ENCODE measurements at regions not wholly inside any gene's neighbourhood (a gene's known extent, or its start where the extent isn't known, plus 50 kb on each side); places are given as distances from the start of the nearest gene placed in this dataset.
A peak's percentile ranks its signal among the peaks of the same experiment; 100 is the strongest.

GRCh38 chr9:129408535-129409215 is 212.2 kb downstream of the C9orf50 start:
- Mint-ChIP-seq H3K4me1 (ENCODE audit: insufficient read depth, unreplicated experiment) (peaks cover 6% of the 10 kb centered on the region), H3K36me3 (ENCODE audit: insufficient read depth, unreplicated experiment) (no peaks in the 10 kb centered on the region), H3K9me3 (ENCODE audit: unreplicated experiment) (peaks cover 11% of the 10 kb centered on the region), H3K4me3 (ENCODE audit: unreplicated experiment) (no peak overlapping the region), H3K27ac (ENCODE audit: low read depth, unreplicated experiment) (no peak overlapping the region), H3K27me3 (ENCODE audit: insufficient read depth, unreplicated experiment) (no peaks in the 10 kb centered on the region)
- ChIA-PET POLR2A (interaction anchor here (1.1 kb wide), 2 partner anchors 25 to 231 kb away, joined by 3 to 4 read pairs; partner anchors contain the start of gene IER5L), CTCF (interaction anchor here (0.7 to 0.8 kb wide), 2 partner anchors 216 to 267 kb away, joined by 3 read pairs; no protein-coding TSS in a partner anchor)
- intact Hi-C loops (cut with micrococcal nuclease): no loop called here
- no peak for DNase-seq (ENCODE audit: unreplicated experiment)
- no peak for TF ChIP-seq CTCF (IDR thresholded peaks at IDR 0.05; ENCODE audit: unreplicated experiment)
- no TSS peak for BruUV-seq (replicated peaks)

DNA sequence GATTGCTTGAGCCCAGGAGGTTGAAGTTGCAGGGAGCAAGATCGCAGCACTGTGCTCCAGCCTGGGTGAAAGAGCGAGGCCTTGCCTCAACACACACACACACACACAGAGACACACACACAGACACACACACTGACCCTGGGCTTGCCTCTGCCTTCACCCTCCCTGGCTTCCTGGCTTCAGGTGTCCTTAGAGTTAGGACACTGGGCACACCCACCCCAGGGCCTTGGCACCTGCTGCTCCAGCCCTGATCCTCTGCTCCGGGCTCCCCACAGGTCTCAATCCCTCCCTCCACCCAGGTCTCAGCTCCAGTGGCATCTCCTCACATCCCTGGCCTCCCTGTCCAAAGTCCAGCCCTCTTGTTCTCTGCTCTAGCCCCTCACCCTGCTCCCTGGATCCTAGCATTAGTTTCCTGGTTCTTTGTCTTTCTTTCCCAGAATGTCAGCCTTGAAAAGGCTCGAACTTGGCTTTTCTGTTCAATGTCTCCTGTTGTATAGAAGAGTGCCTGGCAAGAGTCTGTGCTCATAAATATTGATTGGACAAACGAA is 212.9 kb downstream of the C9orf50 start:
- no peak for DNase-seq (ENCODE audit: unreplicated experiment)
- Mint-ChIP-seq H3K9me3 (ENCODE audit: unreplicated experiment) (peaks cover 11% of the 10 kb centered on the region), H3K27ac (ENCODE audit: low read depth, unreplicated experiment) (no peak overlapping the region), H3K4me3 (ENCODE audit: unreplicated experiment) (no peak overlapping the region), H3K27me3 (ENCODE audit: insufficient read depth, unreplicated experiment) (no peaks in the 10 kb centered on the region), H3K4me1 (ENCODE audit: insufficient read depth, unreplicated experiment) (peaks cover 6% of the 10 kb centered on the region), H3K36me3 (ENCODE audit: insufficient read depth, unreplicated experiment) (no peaks in the 10 kb centered on the region)
- BruUV-seq (replicated peaks): no TSS peak
- ChIA-PET CTCF (interaction anchor here (0.8 kb wide), 1 partner anchor 216 kb away, joined by 3 read pairs; no protein-coding TSS in a partner anchor), POLR2A (interaction anchor here (1.1 kb wide), 1 partner anchor 24 kb away, joined by 4 read pairs; no protein-coding TSS in a partner anchor)
- intact Hi-C loops (cut with micrococcal nuclease): no loop called here
- TF ChIP-seq CTCF (IDR thresholded peaks at IDR 0.05; ENCODE audit: unreplicated experiment): no peak

- no peaks in the 10 kb centered on the region for H3K27me3 Mint-ChIP-seq (ENCODE audit: insufficient read depth, unreplicated experiment)
- H3K36me3 Mint-ChIP-seq (ENCODE audit: insufficient read depth, unreplicated experiment): no peaks in the 10 kb centered on the region
- TF ChIP-seq CTCF (IDR thresholded peaks at IDR 0.05; ENCODE audit: unreplicated experiment): no peak
- no TSS peak for BruUV-seq (replicated peaks)
- CTCF ChIA-PET: no interaction called here
- H3K9me3 Mint-ChIP-seq (ENCODE audit: unreplicated experiment): peaks cover 11% of the 10 kb centered on the region
- peaks cover 6% of the 10 kb centered on the region for H3K4me1 Mint-ChIP-seq (ENCODE audit: insufficient read depth, unreplicated experiment)
- peak; percentile 40 for DNase-seq (ENCODE audit: unreplicated experiment)
- intact Hi-C loops (cut with micrococcal nuclease): no loop called here
- no peak overlapping the region for H3K27ac Mint-ChIP-seq (ENCODE audit: low read depth, unreplicated experiment)
- POLR2A ChIA-PET: interaction anchor here (0.6 kb wide), 2 partner anchors 91 to 238 kb away, joined by 3 read pairs; no protein-coding TSS in a partner anchor
- H3K4me3 Mint-ChIP-seq (ENCODE audit: unreplicated experiment): no peak overlapping the region
These were observed 214.3 kb downstream of the C9orf50 start for GRCh38 chr9:129406278-129407225.

DNA sequence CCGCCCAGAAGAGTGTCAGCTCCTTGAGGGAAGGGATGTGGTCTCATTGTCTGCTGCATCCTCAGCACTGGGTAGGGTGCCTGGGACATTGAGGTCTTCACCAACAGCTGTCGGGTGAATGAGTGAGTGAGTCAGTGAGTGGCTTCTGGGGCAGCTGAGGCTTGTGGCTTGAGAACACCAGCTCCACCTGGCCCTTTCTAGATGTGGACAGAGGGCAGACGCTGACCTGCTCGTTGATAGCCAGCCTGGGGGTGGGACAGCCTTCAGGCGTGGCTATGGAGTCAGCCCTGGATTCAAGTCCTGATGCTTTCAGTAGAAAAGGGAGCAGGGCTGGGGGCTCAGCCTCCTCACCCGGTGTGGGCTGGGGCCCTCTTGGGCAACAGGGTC is 215.1 kb downstream of the C9orf50 start:
- intact Hi-C loops (cut with micrococcal nuclease): no loop called here
- no peak for TF ChIP-seq CTCF (IDR thresholded peaks at IDR 0.05; ENCODE audit: unreplicated experiment)
- H3K4me3 Mint-ChIP-seq (ENCODE audit: unreplicated experiment): no peak overlapping the region
- no peak for DNase-seq (ENCODE audit: unreplicated experiment)
- peaks cover 11% of the 10 kb centered on the region for H3K9me3 Mint-ChIP-seq (ENCODE audit: unreplicated experiment)
- peaks cover 6% of the 10 kb centered on the region for H3K4me1 Mint-ChIP-seq (ENCODE audit: insufficient read depth, unreplicated experiment)
- H3K36me3 Mint-ChIP-seq (ENCODE audit: insufficient read depth, unreplicated experiment): no peaks in the 10 kb centered on the region
- CTCF ChIA-PET: no interaction called here
- POLR2A ChIA-PET: interaction anchor here (0.6 kb wide), 1 partner anchor 92 kb away, joined by 3 read pairs; no protein-coding TSS in a partner anchor
- no peaks in the 10 kb centered on the region for H3K27me3 Mint-ChIP-seq (ENCODE audit: insufficient read depth, unreplicated experiment)
- BruUV-seq (replicated peaks): no TSS peak
- H3K27ac Mint-ChIP-seq (ENCODE audit: low read depth, unreplicated experiment): no peak overlapping the region

All from MCF 10A (cell line).